Neural crest cell (in vitro differentiated cells): ENCODE measurements at regions not wholly inside any gene's neighbourhood (a gene's known extent, or its start where the extent isn't known, plus 50 kb on each side); places are given as distances from the start of the nearest gene placed in this dataset.
A peak's percentile ranks its signal among the peaks of the same experiment; 100 is the strongest.

ENCODE experiments used
- DNase-seq: peaks from one replicate; pipeline ENCODE4 v3.0.0; 2021; ENCODE audit warnings: low read depth, mixed read lengths, low spot score
- H3K27ac Mint-ChIP-seq: one replicate; pipeline ENCODE4 v1.8.0; 2021; ENCODE audit warnings: mild to moderate bottlenecking, mixed read lengths; ENCODE audit not compliant: unreplicated experiment
- H3K27me3 Mint-ChIP-seq: 2 replicates; pipeline ENCODE4 v1.8.0; 2021; ENCODE audit warnings: low read depth, mild to moderate bottlenecking, mixed read lengths
- H3K36me3 Mint-ChIP-seq: 2 replicates; pipeline ENCODE4 v1.8.0; 2021; ENCODE audit warnings: low read depth, mild to moderate bottlenecking, mixed read lengths
- H3K4me1 Mint-ChIP-seq: 2 replicates; pipeline ENCODE4 v1.8.0; 2021; ENCODE audit warnings: mixed read lengths
- H3K4me3 Mint-ChIP-seq: one replicate; pipeline ENCODE4 v1.8.0; 2021; ENCODE audit warnings: mild to moderate bottlenecking, mixed read lengths
- H3K9me3 Mint-ChIP-seq: 2 replicates; pipeline ENCODE4 v1.8.0; 2021; ENCODE audit warnings: mixed read lengths
- CTCF ChIP-seq: fragments of 200-600 bp; sonication (generic); conservative IDR thresholded peaks from 2 replicates; pipeline ENCODE4 v1.5.0; 2021; ENCODE audit warnings: antibody characterized with exemption, mild to moderate bottlenecking

- no peak for TF ChIP-seq CTCF
- Mint-ChIP-seq H3K27ac (no peak overlapping the region), H3K36me3 (no peaks in the 10 kb centered on the region)
Measured at GRCh38 chr18:26667046-26667445, 118.7 kb upstream of the KCTD1 start.

GRCh38 chr18:26662996-26663395 is 114.6 kb upstream of the KCTD1 start:
- no peak for DNase-seq
- H3K27ac Mint-ChIP-seq = no peak overlapping the region
- H3K27me3 Mint-ChIP-seq = peaks cover 2% of the 10 kb centered on the region
- peaks cover 22% of the 10 kb centered on the region for H3K4me1 Mint-ChIP-seq
- H3K9me3 Mint-ChIP-seq = no peaks in the 10 kb centered on the region
- TF ChIP-seq CTCF = no peak
- H3K36me3 Mint-ChIP-seq = no peaks in the 10 kb centered on the region
- H3K4me3 Mint-ChIP-seq = no peak overlapping the region

More at GRCh38 chr18:26667046-26667445, 118.7 kb upstream of the KCTD1 start:
- no peak for DNase-seq
- no peaks in the 10 kb centered on the region for H3K9me3 Mint-ChIP-seq
- H3K27me3 Mint-ChIP-seq = no peaks in the 10 kb centered on the region
- peaks cover 9% of the 10 kb centered on the region for H3K4me1 Mint-ChIP-seq
- H3K4me3 Mint-ChIP-seq = no peak overlapping the region

GRCh38 chr18:26657631-26658581 is 109.6 kb upstream of the KCTD1 start:
- TF ChIP-seq CTCF = no peak
- no peaks in the 10 kb centered on the region for H3K9me3 Mint-ChIP-seq
- peak overlapping the region; percentile 95 for H3K27ac Mint-ChIP-seq
- peak overlapping the region; percentile 96 for H3K4me3 Mint-ChIP-seq
- peaks cover 2% of the 10 kb centered on the region for H3K27me3 Mint-ChIP-seq
- peaks cover 46% of the 10 kb centered on the region for H3K4me1 Mint-ChIP-seq
- H3K36me3 Mint-ChIP-seq = no peaks in the 10 kb centered on the region
- DNase-seq = no peak

- Mint-ChIP-seq H3K36me3 (no peaks in the 10 kb centered on the region), H3K27ac (peak overlapping the region; percentile 95), H3K9me3 (no peaks in the 10 kb centered on the region), H3K4me3 (peak overlapping the region; percentile 96), H3K27me3 (peaks cover 2% of the 10 kb centered on the region), H3K4me1 (peaks cover 51% of the 10 kb centered on the region)
- DNase-seq = peak; percentile 53
- peak; percentile 42 for TF ChIP-seq CTCF
Measured at GRCh38 chr18:26656944-26657536, 108.7 kb upstream of the KCTD1 start.

- no peak for TF ChIP-seq CTCF
- Mint-ChIP-seq H3K27ac (no peak overlapping the region), H3K27me3 (peaks cover 2% of the 10 kb centered on the region), H3K9me3 (no peaks in the 10 kb centered on the region), H3K36me3 (no peaks in the 10 kb centered on the region), H3K4me3 (peak overlapping the region; percentile 86), H3K4me1 (peaks cover 51% of the 10 kb centered on the region)
- DNase-seq = peak; percentile 26
Measured at GRCh38 chr18:26656431-26656943, 108.1 kb upstream of the KCTD1 start.
